Panc1 (cell line): ENCODE measurements at regions not wholly inside any gene's neighbourhood (a gene's known extent, or its start where the extent isn't known, plus 50 kb on each side); places are given as distances from the start of the nearest gene placed in this dataset.

ENCODE experiments used
- ATAC-seq: fragments of 200-7000 bp; cut with Tn5 transposase; 2 replicates; pipeline ENCODE4 v1.9.1; 2020; ENCODE audit warnings: mild to moderate bottlenecking, moderate library complexity
- BruUV-seq: library from RNA; stranded (reverse); fragments of 400-500 nt; replicated peaks from 2 replicates; lab custom pipeline; 2021; lab: Mats Ljungman, UMichigan
- CTCF ChIA-PET: fragments of 300-600 bp; sonication (Branson Sonifier 250); formaldehyde crosslinking; loops from one replicate; lab custom pipeline; 2022; ENCODE audit warnings: antibody characterized with exemption; lab: Charles Lee
- POLR2A ChIA-PET: fragments of 300-600 bp; sonication (Branson Sonifier 250); formaldehyde crosslinking; loops from one replicate; lab custom pipeline; 2022; ENCODE audit warnings: antibody characterized with exemption; lab: Charles Lee
- DNase-seq: peaks from one replicate; pipeline ENCODE4 v3.0.0-alpha.2; 2010; ENCODE audit warnings: low read depth, low spot score
- H3K27ac ChIP-seq: 2 replicates; pipeline ENCODE4 v1.5.1; 2011; ENCODE audit warnings: mild to moderate bottlenecking, low read length, inconsistent platforms
- H3K27me3 ChIP-seq: fragments of 200-500 bp; sonication (Bioruptor generic); 2 replicates; pipeline ENCODE4 v1.6.0; 2014; ENCODE audit warnings: low read length, inconsistent platforms; ENCODE audit not compliant: control insufficient read depth, insufficient read depth
- H3K36me3 ChIP-seq: fragments of 200-500 bp; sonication (Bioruptor generic); 2 replicates; pipeline ENCODE4 v1.5.1; 2014; ENCODE audit warnings: inconsistent platforms, mild to moderate bottlenecking, low read length, moderate library complexity; ENCODE audit not compliant: control insufficient read depth, insufficient read depth
- H3K4me1 ChIP-seq: 2 replicates; pipeline ENCODE4 v1.5.1; 2011; ENCODE audit warnings: inconsistent platforms, mild to moderate bottlenecking, low read length, moderate library complexity; ENCODE audit not compliant: control insufficient read depth, insufficient read depth
- H3K4me3 ChIP-seq, 2 experiments: 2 replicates each; pipeline ENCODE4 v1.5.1; 2011 to 2012; ENCODE audit warnings: low read depth in 2 of 2, low read length in 2 of 2, mild to moderate bottlenecking in 2 of 2, inconsistent platforms in 1 of 2, moderate library complexity in 1 of 2
- H3K9me3 ChIP-seq: fragments of 200-500 bp; sonication (Bioruptor generic); 2 replicates; pipeline ENCODE4 v1.5.1; 2014; ENCODE audit warnings: low read depth, mild to moderate bottlenecking, inconsistent platforms, low read length, moderate library complexity; ENCODE audit not compliant: control insufficient read depth, insufficient read depth
- POLR2AphosphoS5 ChIP-seq: IDR thresholded peaks from 2 replicates; pipeline ENCODE4 v1.6.1; 2012; ENCODE audit warnings: mild to moderate bottlenecking, low read depth, low read length, moderate library complexity
- REST ChIP-seq, 2 experiments: IDR thresholded peaks; 2 replicates each; pipeline ENCODE4 v1.6.1; 2011 to 2012; ENCODE audit warnings: low read depth in 2 of 2, control low read depth in 1 of 2, low read length in 1 of 2, mild to moderate bottlenecking in 1 of 2, moderate library complexity in 1 of 2; ENCODE audit not compliant: insufficient read depth in 1 of 2
- SIN3A ChIP-seq: IDR thresholded peaks from 2 replicates; pipeline ENCODE4 v1.6.1; 2012; ENCODE audit warnings: low read depth, mild to moderate bottlenecking, low read length, moderate library complexity, borderline replicate concordance; ENCODE audit not compliant: insufficient read depth
- TCF7L2 ChIP-seq: IDR thresholded peaks from 2 replicates; pipeline ENCODE4 v1.6.1; 2011; ENCODE audit warnings: mild to moderate bottlenecking, low read depth, low read length, inconsistent platforms
- in situ Hi-C: cut with HindIII; loops from 2 replicates; pipeline ENCODE4 v1.10.0; 2016; ENCODE audit warnings: low sequenced_read_pairs, low pct_unique_long_range_greater_than_20kb
- intact Hi-C: fragments of 100-400 bp; cut with micrococcal nuclease; formaldehyde crosslinking; loops from one replicate; pipeline ENCODE4 v1.10.0; 2022; ENCODE audit not compliant: unreplicated experiment
- TF ChIP-seq, protein P1 (sequence below): fragments of 450-650 bp; IDR thresholded peaks from 2 replicates; pipeline ENCODE4 v1.5.1; 2017; ENCODE audit warnings: mild to moderate bottlenecking

GRCh38 chr5:39668980-39669379 lies 244.2 kb upstream of the DAB2 start:
- intact Hi-C loops = no loop called here
- no TSS peak for BruUV-seq
- CTCF ChIA-PET = no interaction called here
- H3K9me3 ChIP-seq = no peaks in the 10 kb centered on the region
- POLR2A ChIA-PET = no interaction called here
- no peaks in the 10 kb centered on the region for H3K4me1 ChIP-seq
- in situ Hi-C loops = no loop called here
- TF ChIP-seq, protein P1, sequence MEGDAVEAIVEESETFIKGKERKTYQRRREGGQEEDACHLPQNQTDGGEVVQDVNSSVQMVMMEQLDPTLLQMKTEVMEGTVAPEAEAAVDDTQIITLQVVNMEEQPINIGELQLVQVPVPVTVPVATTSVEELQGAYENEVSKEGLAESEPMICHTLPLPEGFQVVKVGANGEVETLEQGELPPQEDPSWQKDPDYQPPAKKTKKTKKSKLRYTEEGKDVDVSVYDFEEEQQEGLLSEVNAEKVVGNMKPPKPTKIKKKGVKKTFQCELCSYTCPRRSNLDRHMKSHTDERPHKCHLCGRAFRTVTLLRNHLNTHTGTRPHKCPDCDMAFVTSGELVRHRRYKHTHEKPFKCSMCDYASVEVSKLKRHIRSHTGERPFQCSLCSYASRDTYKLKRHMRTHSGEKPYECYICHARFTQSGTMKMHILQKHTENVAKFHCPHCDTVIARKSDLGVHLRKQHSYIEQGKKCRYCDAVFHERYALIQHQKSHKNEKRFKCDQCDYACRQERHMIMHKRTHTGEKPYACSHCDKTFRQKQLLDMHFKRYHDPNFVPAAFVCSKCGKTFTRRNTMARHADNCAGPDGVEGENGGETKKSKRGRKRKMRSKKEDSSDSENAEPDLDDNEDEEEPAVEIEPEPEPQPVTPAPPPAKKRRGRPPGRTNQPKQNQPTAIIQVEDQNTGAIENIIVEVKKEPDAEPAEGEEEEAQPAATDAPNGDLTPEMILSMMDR = no peak
- TF ChIP-seq SIN3A (no peak), POLR2AphosphoS5 (no peak), REST (IDR thresholded peaks at IDR 0.05; ENCODE audit: insufficient read depth in 1 of 2, low read depth in 2 of 2, low read length in 1 of 2) (no peak), TCF7L2 (no peak)
- no peaks in the 10 kb centered on the region for H3K36me3 ChIP-seq
- DNase-seq (no peak), ATAC-seq (no peak)
- no peaks in the 10 kb centered on the region for H3K27me3 ChIP-seq
- H3K4me3 ChIP-seq = no peak overlapping the region
- no peak overlapping the region for H3K27ac ChIP-seq

GRCh38 chr5:39665328-39665727 lies 240.5 kb upstream of the DAB2 start:
- no peaks in the 10 kb centered on the region for H3K4me1 ChIP-seq
- BruUV-seq = no TSS peak
- no peaks in the 10 kb centered on the region for H3K9me3 ChIP-seq
- ChIA-PET POLR2A (no interaction called here), CTCF (no interaction called here)
- H3K27me3 ChIP-seq = no peaks in the 10 kb centered on the region
- H3K27ac ChIP-seq = no peak overlapping the region
- DNase-seq (no peak), ATAC-seq (no peak)
- in situ Hi-C loops (no loop called here), intact Hi-C loops (no loop called here)
- H3K36me3 ChIP-seq = no peaks in the 10 kb centered on the region
- TF ChIP-seq, protein P1 = no peak
- TF ChIP-seq TCF7L2 (no peak), REST (IDR thresholded peaks at IDR 0.05; ENCODE audit: insufficient read depth in 1 of 2, low read depth in 2 of 2, low read length in 1 of 2) (no peak), SIN3A (no peak), POLR2AphosphoS5 (no peak)
- H3K4me3 ChIP-seq = no peak overlapping the region
